GM18511 (cell line): ENCODE measurements at regions not wholly inside any gene's neighbourhood (a gene's known extent, or its start where the extent isn't known, plus 50 kb on each side); places are given as distances from the start of the nearest gene placed in this dataset.

Experiments
- ATAC-seq: cut with Tn5 transposase; IDR thresholded peaks from one replicate; pipeline ENCODE4 v1.9.1; 2021; ENCODE audit warnings: mild to moderate bottlenecking, moderate library complexity; ENCODE audit not compliant: unreplicated experiment

GRCh38 chr18:54716586-54716985, 111.7 kb upstream of the RAB27B start:
- ATAC-seq = no peak

GRCh38 chr18:54717673-54718407, 110.4 kb upstream of the RAB27B start:
- peak; percentile 90 for ATAC-seq

DNA sequence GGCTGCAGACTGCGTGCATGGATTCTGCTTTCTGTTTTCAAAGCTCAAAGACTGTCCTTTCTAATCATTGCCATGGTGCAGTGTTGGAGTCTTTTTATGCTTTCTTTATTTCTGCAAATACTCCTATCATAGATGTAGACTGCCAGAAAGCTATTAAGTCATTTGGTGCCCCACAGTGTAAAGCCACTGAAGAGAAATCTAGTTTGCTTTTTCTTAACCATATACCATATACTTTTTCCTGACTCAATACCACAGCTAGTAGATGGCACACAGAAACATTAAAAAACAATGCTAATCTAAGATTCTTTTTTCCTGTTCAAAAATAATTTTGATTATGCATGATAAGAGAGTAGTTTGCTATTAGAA, 109.9 kb upstream of the RAB27B start:
- no peak for ATAC-seq

GRCh38 chr18:54720620-54721019, 107.7 kb upstream of the RAB27B start:
- ATAC-seq = no peak

GRCh38 chr18:54726143-54726542, 102.1 kb upstream of the RAB27B start:
- ATAC-seq = no peak

DNA sequence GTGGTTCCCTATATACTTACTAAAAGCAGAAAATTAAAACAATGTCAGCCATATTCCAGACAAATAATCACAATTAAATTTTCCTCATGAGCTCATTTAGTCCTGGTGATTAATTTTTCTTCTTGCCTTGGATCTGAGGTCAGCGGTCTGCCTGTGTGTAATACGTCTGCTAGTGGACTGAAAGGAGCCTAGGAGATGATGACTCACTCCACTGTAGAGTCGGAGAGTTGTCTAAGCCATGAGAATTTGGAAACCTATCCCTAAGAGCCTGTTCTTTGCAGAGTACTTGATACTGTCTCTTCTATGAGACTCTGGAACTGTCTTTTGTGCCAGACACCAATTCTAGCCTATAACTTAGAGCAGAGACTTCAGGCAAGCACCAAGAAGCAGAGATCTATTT, 94.2 kb upstream of the RAB27B start:
- ATAC-seq = no peak

DNA sequence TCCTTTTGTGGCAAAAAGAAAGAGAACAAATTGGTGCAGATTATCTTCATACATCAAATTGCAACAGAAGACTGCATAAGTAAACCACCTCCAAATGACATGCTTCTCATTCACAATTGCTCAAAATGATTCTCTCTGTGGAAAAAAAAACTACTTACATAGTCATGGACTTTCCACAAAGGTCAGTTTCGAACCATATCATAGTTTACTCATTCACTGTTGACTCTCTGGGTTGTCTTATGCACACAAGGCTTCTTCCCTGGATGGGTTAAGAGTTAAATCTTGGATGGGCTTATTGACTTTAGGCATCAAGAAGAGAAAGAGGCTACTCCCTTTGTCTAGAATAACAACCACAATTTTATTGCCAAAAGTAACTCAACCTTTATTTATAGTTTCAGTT, 91.3 kb upstream of the RAB27B start:
- ATAC-seq = no peak

DNA sequence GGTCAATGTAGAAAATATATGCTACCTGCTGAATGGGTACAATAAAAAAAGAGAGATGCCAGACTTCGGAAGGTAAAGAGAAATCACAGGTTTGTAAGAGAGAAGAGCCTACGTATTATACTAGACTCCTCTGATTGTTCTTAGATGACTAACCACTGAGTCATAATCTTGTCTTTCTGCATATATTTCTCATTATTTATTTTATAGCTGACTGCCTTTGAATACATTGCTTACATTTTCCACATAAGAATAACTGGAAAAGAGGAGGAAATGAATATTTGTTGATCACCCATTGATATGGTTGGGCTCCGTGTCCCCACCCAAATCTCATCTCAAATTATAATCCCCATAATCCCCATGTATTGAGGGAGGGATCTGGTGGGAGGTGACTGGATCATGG, 90.3 kb upstream of the RAB27B start:
- no peak for ATAC-seq

DNA sequence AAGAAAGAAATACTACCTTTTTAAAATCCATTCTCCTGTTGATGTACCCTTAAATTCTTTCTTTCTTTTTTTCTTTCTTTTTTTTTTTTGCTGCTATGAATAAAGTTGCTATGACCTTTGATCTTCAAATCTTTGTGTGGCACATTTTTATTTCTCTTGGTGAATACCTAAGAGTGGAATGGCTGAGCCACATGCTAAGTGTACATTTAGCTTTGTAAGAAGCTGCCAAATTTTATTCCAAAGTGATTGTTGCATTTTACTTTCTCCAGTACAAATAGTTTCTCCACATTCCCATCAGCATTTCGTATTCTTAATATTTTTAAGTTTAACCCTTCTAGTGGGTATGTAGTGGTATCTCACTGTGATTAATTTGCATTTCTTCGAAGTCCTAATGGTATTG, 88.8 kb upstream of the RAB27B start:
- no peak for ATAC-seq

DNA sequence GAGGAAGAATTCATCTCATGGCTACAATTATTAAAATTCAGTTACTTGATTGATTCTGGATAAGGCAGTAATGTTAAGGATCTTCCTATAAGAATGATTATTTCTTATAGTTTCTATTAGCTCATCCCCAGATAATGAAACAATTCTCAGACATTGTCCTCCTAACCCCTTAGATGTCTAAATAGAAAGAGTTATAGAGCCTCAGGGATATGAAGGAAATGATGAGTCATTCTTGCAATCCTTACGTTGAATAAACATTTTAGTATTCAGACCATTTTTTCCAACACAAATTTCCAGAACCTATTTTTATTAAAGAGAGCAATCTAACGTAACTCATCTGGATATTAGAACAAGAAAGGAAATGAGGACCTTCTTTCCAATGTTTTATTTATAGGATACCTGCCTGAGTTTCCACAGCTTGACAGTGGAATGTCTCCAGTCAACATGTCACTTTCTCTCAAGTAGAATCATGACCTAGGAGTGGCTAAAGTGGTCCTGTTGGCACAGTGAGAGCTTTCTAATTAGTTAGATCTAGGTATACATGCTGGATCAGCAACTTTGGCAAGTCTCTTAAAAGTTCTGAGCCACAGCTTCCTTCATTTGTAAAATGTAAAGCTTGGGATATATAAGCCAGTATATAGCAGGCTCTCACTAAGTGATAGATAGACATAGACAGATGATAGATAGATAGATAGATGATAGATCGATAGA, 88.0 kb upstream of the RAB27B start:
- no peak for ATAC-seq

GRCh38 chr18:54742120-54742519, 86.2 kb upstream of the RAB27B start:
- no peak for ATAC-seq

- no peak for ATAC-seq
Measured at GRCh38 chr18:54742659-54743604, 85.3 kb upstream of the RAB27B start.

DNA sequence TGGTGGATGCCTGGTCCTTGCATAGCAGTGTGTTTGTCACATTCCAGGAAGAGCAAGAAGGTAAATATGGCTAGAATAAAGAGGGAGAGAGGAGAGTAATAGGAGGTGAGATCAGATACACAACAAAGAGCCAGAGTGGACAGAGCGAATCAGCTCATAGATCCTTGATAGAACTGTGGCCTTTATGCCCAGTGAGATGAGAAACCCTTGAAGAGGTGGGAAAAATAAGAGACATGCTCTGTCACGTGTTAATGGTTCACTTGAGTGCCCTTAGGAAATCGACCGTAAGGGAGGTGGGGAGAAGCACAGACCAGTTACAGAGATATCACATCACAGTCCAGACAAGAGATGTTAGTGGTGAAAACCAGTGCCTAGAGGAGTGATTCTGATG, 84.7 kb upstream of the RAB27B start:
- ATAC-seq = no peak

DNA sequence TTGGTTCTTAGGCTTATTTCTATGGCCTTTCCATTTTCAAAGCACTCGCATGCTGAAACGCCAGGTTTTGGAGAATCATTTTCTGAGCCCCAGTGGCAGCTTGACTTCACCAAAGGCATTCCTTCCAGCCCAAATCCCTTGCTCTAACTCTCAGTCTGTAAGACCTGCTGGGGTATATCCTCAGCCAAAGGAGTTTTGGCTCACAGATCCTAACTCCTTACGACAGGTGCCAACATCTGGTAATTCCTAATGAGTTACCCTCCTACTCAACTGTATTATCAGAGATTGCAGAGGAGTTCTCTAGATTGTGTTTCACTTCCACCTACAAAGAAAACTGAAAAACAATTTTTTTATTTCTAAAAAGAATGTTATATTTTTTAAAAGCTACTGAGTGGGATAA, 79.0 kb upstream of the RAB27B start:
- ATAC-seq = no peak

GRCh38 chr18:54750350-54750749, 77.9 kb upstream of the RAB27B start:
- no peak for ATAC-seq

- no peak for ATAC-seq
Measured at GRCh38 chr18:54752185-54752584, 76.1 kb upstream of the RAB27B start.

- no peak for ATAC-seq
Measured at GRCh38 chr18:54755456-54755855, 72.8 kb upstream of the RAB27B start.

- ATAC-seq = no peak
Measured at GRCh38 chr18:54762386-54762785, 65.9 kb upstream of the RAB27B start.

- ATAC-seq = no peak
Measured at GRCh38 chr18:54764786-54765185, 63.5 kb upstream of the RAB27B start.

- no peak for ATAC-seq
Measured at GRCh38 chr18:54765636-54766375, 62.5 kb upstream of the RAB27B start.

DNA sequence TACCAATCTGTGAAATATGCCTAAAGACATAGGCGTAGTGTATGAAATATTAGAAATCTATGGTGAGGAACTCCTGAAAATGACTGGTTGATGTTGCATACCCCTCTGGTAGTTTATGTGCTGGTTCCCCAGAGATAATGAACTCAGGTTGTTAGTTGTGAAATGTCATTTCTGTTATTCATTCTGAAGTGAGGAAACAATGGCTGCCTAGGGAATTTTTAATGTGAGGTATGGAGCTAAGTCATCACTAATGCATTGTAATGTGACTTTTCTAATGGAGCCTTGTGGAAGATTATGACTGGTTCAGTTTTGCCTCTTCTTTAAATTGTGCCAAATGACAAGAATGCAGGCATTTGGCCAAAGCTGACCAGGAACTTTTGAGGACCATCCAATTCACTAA, 61.6 kb upstream of the RAB27B start:
- ATAC-seq = no peak
